ENCODE measurements at regions not wholly inside any gene's neighbourhood (a gene's known extent, or its start where the extent isn't known, plus 50 kb on each side); places are given as distances from the start of the nearest gene placed in this dataset.

GRCh38 chr10:55227967-55228366 lies 426.9 kb upstream of the PCDH15 start:
- no peak overlapping the region for H3K4me3 ChIP-seq (ENCODE audit: control insufficient read depth, low read depth, low read length)
- TF ChIP-seq CTCF (conservative IDR thresholded peaks at IDR 0.05; ENCODE audit: control insufficient read depth, insufficient read depth, low read depth, low read length), result no peak
- no peak for DNase-seq (ENCODE audit: low read depth)

DNA sequence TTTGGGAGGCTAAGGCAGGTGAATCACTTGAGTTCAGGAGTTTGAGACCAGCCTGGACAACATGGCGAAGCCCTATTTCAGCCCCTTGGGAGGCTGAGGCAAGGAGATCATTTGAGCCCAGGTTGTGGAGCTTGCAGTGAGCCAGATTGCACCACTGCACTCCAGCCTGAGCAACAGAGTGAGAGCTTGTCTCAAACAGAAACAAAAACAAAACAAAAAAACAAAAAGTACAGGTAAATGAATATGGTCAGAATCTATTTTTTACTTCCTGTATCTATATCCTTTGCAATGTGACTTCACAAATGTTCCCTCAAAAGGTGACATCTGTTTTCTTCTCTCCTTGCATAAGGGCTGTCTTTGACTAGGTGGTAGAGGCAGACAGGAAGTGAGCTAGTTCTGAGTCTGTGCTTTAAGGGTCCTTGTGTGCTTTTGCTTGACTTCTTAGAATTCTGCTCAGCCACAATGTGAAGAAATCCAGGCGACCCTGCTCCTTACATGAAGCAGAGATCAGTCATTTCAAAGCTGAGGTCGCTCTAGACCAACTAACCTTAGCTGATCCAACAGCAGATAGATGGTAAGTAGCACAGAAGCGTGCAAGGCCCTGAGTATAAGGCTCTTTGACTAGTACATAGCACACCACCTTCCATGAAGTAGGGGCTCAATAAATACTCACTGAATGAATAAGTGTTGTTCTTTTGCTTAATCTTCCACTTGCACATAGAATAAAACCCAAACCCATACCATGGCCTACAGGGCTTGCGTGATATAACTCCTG lies 423.2 kb upstream of the PCDH15 start:
- DNase-seq (ENCODE audit: low read depth), result no peak
- H3K4me3 ChIP-seq (ENCODE audit: control insufficient read depth, low read depth, low read length), result no peak overlapping the region
- TF ChIP-seq CTCF (conservative IDR thresholded peaks at IDR 0.05; ENCODE audit: control insufficient read depth, insufficient read depth, low read depth, low read length), result no peak

DNA sequence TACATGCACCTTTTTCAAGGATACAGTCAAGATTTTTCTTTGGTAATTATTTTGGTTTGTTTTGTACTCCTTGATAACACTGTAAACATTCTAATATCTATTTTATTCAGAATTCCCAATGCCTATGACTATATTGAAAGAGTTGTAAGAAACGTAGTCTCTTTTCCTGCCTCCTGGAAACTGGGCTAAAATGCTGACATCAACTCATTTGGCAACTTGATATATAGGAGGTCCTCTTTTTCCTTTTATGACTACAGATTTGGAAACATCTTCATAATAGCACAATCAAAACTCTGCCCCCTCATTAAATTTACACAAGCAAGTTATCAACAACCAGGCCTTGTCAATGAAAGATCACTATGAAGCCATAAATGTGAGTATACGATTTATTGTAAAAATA lies 422.3 kb upstream of the PCDH15 start:
- no peak overlapping the region for H3K4me3 ChIP-seq (ENCODE audit: control insufficient read depth, low read depth, low read length)
- no peak for DNase-seq (ENCODE audit: low read depth)
- no peak for TF ChIP-seq CTCF (conservative IDR thresholded peaks at IDR 0.05; ENCODE audit: control insufficient read depth, insufficient read depth, low read depth, low read length)

DNA sequence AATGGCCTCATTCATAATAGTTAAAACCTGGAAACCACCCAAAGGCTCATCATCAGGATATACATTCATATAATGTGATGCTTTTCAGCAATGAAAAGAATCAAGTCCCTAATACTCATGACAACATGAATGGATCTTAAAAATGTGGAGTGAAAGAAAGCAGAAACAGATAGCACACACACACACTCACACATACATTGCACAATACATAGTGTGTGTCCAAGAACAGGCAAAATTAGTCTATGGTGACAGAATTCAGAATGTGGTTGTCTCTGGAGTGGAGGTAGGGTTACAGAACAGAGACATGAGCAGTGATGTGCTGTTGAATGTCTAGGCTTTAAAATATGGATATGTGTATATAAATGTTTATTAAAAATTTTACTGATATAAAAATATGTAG lies 419.9 kb upstream of the PCDH15 start:
- DNase-seq (ENCODE audit: low read depth), result no peak
- no peak overlapping the region for H3K4me3 ChIP-seq (ENCODE audit: control insufficient read depth, low read depth, low read length)
- TF ChIP-seq CTCF (conservative IDR thresholded peaks at IDR 0.05; ENCODE audit: control insufficient read depth, insufficient read depth, low read depth, low read length), result no peak

DNA sequence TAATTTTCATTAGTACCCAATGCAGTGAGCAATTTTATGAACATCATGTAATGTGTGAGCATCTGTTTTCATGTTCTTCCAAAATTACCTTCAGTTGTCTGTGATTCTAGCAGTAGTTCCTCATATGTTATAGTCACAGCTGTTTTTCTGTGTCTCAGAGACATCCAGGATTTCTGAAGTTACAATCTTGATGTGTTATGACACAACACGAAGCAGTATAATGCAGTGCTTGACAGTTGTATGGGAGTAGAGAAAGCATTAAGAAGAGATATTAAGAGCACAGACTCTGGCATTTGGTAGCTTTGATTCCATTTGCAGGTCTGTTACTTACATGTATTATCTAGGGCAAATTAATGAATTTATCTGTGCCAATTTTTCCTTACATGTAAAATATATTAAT lies 414.7 kb upstream of the PCDH15 start:
- DNase-seq (ENCODE audit: low read depth), result no peak
- no peak overlapping the region for H3K4me3 ChIP-seq (ENCODE audit: control insufficient read depth, low read depth, low read length)
- TF ChIP-seq CTCF (conservative IDR thresholded peaks at IDR 0.05; ENCODE audit: control insufficient read depth, insufficient read depth, low read depth, low read length), result no peak

DNA sequence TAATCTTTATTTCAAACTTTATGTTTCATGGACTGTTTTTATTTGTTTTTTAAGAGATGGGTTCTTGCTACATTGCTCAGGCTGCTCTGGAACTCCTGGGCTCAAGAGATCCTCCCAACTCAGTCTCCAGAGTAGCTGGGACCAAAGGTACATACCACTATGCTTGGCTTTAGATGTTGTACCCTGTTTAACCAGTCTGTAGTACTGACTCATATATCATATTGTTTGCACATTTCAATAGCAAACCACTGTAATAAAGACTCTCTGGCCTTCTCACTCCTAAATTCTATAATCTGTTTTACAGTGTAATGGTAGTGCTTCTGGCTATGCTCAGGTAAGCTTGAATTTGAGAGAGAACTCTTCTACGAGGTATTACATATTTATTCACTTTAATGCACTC lies 413.6 kb upstream of the PCDH15 start:
- no peak for DNase-seq (ENCODE audit: low read depth)
- TF ChIP-seq CTCF (conservative IDR thresholded peaks at IDR 0.05; ENCODE audit: control insufficient read depth, insufficient read depth, low read depth, low read length), result no peak

DNA sequence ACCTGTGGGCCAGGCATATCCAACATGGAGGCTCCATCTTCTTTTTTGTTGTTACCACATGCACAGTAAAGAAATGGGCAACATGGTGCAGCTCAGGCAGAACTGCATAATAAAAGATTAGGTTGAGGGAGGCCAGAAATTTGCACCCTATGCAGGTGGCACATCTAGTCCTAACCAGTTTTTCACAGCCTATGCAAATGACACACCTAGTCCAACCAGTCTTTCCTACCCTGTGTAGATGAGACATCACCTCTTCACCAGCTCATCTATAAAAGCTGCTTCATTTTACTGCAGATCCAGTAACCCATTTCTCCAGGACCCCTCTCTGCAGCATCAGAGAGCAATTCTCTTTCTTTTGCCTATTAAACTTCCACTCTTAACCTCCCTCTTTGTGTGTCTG lies 411.0 kb upstream of the PCDH15 start:
- TF ChIP-seq CTCF (conservative IDR thresholded peaks at IDR 0.05; ENCODE audit: control insufficient read depth, insufficient read depth, low read depth, low read length), result no peak
- DNase-seq (ENCODE audit: low read depth), result no peak
- no peak overlapping the region for H3K4me3 ChIP-seq (ENCODE audit: control insufficient read depth, low read depth, low read length)

More for the DNA sequence above, 413.6 kb upstream of the PCDH15 start:
- no peak overlapping the region for H3K4me3 ChIP-seq (ENCODE audit: control insufficient read depth, low read depth, low read length)

Data from fibroblast of mammary gland (primary cell).